Activated naive CD8-positive, alpha-beta T cell (primary cell): ENCODE measurements at regions not wholly inside any gene's neighbourhood (a gene's known extent, or its start where the extent isn't known, plus 50 kb on each side); places are given as distances from the start of the nearest gene placed in this dataset.

Experiments
- H3K27ac Mint-ChIP-seq: one replicate; pipeline ENCODE4 v1.8.0; 2021; ENCODE audit warnings: mixed read lengths
- H3K27me3 Mint-ChIP-seq: one replicate; pipeline ENCODE4 v1.8.0; 2021; ENCODE audit warnings: mixed read lengths
- H3K36me3 Mint-ChIP-seq: one replicate; pipeline ENCODE4 v1.8.0; 2021; ENCODE audit warnings: mixed read lengths
- H3K4me1 Mint-ChIP-seq: one replicate; pipeline ENCODE4 v1.8.0; 2021; ENCODE audit warnings: low read depth, mixed read lengths
- H3K4me3 Mint-ChIP-seq: one replicate; pipeline ENCODE4 v1.8.0; 2021; ENCODE audit warnings: mild to moderate bottlenecking, mixed read lengths
- H3K9me3 Mint-ChIP-seq: one replicate; pipeline ENCODE4 v1.8.0; 2021; ENCODE audit warnings: low read depth, mixed read lengths

DNA sequence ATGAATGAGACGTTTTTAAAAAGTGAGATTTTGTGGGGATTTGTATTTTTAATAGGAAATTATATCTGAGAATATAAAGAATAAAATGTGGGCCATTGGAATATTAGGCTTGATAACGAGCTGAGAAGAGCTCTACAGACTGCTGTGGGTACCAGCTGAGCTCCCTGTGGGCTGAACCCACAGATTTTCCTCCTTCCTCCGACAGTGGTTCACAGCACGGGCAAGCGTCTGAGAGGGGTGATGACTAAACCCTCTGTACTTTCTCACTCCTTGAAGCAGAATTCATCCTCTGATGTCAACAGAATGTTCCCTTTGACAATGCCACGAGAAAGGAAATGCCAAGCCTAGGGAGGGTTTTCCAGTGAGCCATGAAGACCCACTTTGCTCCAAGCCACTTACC lies 102.7 kb upstream of the AJAP1 start:
- H3K36me3 Mint-ChIP-seq = no peaks in the 10 kb centered on the region
- no peak overlapping the region for H3K27ac Mint-ChIP-seq

DNA sequence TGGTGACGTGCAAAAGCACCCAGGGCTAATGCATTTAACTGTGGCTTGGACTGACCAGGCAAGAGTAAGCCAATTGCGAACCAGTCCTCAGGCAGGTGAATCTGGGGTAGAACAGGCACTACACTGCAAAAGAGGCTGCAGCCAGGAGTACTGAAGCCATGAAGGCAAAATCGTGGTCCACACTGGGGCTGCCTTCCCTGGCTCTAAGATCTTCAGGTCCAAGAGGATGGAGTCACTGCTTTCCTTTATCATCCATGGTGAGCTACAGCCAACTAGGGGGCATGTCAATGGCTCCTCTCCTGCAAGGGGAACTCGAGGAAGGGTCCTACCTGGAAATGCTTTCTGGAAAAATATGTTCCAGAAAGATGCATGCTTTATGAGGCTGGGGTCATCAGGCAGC lies 100.6 kb upstream of the AJAP1 start:
- H3K36me3 Mint-ChIP-seq = no peaks in the 10 kb centered on the region
- no peaks in the 10 kb centered on the region for H3K4me1 Mint-ChIP-seq
- H3K4me3 Mint-ChIP-seq = no peak overlapping the region
- no peaks in the 10 kb centered on the region for H3K9me3 Mint-ChIP-seq
- H3K27ac Mint-ChIP-seq = no peak overlapping the region
- H3K27me3 Mint-ChIP-seq = peaks cover 9% of the 10 kb centered on the region

More for the DNA sequence above, 102.7 kb upstream of the AJAP1 start:
- Mint-ChIP-seq H3K4me3 (no peak overlapping the region), H3K4me1 (no peaks in the 10 kb centered on the region), H3K9me3 (no peaks in the 10 kb centered on the region), H3K27me3 (peaks cover 9% of the 10 kb centered on the region)

DNA sequence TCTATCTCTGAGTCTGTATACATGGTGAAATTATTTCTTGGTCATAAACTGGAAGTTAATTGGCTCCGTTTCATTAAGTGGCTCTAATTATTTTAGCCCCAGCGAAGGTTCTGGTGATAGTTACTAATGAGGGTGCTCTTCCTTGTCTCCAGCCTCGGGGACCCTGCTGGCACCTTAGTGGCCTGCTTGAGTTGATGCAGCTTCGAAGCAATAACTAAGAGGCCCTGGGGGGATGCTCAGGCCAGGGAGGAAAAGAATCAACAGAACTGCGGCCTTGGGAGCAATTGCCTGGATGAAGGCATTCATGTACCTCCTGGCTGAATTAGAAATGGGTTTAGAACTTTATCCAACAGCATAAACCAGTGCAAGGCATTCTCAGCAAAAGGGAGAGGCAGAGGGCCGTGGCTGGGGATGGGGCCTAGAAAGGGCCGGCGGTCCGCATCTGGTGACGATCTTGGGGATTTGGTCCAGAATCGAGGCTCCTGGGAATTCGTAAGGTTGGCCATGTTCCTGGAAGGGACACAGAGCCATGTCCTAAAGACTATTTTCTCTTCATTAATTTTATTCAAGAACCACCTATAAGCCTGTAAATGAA lies 100.0 kb upstream of the AJAP1 start:
- no peaks in the 10 kb centered on the region for H3K4me1 Mint-ChIP-seq
- no peaks in the 10 kb centered on the region for H3K9me3 Mint-ChIP-seq
- no peak overlapping the region for H3K4me3 Mint-ChIP-seq
- no peak overlapping the region for H3K27ac Mint-ChIP-seq
- H3K27me3 Mint-ChIP-seq = peaks cover 9% of the 10 kb centered on the region
- H3K36me3 Mint-ChIP-seq = no peaks in the 10 kb centered on the region

DNA sequence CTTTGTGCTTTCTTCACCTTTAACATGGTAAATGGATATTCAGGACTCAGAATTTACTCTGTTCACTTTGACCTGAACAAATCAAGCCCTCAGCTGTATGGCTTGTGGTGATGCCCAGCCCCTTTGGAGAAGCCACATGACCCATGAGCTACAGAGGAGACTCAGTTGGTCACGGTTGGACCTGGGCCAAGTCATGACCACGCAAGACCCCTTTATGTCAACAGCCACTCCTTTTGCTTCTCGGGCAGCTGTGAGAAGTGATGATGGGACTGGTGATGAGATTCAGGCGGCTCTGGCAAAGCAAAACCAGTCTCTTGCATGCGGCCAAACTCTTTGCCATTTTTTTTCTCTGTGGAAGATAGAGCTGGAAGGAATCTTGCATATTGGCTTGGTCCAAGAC lies 96.5 kb upstream of the AJAP1 start:
- no peak overlapping the region for H3K4me3 Mint-ChIP-seq
- H3K4me1 Mint-ChIP-seq = no peaks in the 10 kb centered on the region
- H3K36me3 Mint-ChIP-seq = no peaks in the 10 kb centered on the region
- no peaks in the 10 kb centered on the region for H3K9me3 Mint-ChIP-seq
- H3K27ac Mint-ChIP-seq = no peak overlapping the region
- H3K27me3 Mint-ChIP-seq = peaks cover 17% of the 10 kb centered on the region

DNA sequence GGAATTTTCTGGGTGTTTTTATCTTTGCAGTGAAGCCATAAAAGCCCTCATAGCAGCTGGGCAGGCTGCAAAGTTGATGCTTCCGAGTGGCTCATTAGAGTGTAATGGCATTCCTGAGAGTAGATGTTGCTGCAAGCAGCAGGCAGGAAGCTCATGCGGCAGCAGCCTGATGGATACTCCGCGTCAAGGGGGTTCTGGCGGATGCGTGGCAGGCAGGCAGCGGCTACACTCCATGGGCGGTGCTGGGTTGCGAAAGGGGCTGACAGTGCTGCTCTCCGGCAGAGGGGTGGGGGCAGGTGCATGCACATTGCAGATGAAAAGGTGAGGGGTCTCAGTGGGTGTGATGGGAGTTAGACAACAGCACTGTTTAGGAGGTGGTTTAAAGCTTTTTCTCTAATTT lies 93.2 kb upstream of the AJAP1 start:
- no peak overlapping the region for H3K4me3 Mint-ChIP-seq
- H3K27me3 Mint-ChIP-seq = peaks cover 15% of the 10 kb centered on the region
- H3K4me1 Mint-ChIP-seq = no peaks in the 10 kb centered on the region
- no peaks in the 10 kb centered on the region for H3K9me3 Mint-ChIP-seq
- no peak overlapping the region for H3K27ac Mint-ChIP-seq
- no peaks in the 10 kb centered on the region for H3K36me3 Mint-ChIP-seq

DNA sequence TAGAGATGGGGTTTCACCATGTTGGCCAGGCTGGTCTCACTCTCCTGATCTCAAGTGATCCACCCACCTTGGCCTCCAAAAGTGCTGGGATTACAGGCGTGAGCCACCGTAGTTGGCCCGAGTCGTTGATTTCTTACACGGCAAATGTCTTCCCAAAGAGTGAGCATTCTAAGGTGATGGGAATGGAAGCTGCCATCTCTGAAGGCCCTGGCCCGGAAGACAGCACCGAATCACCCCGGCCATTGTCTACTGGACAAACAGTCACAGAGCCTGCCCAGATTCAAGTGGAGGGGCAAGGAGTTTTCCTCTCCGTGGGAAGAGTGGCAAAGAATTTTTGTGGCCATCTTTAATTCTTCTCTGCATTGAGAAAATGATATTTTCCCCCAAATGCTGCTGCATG lies 92.1 kb upstream of the AJAP1 start:
- Mint-ChIP-seq H3K9me3 (no peaks in the 10 kb centered on the region), H3K27ac (no peak overlapping the region), H3K36me3 (no peaks in the 10 kb centered on the region), H3K27me3 (peaks cover 22% of the 10 kb centered on the region), H3K4me3 (no peak overlapping the region), H3K4me1 (no peaks in the 10 kb centered on the region)

- H3K4me3 Mint-ChIP-seq = no peak overlapping the region
- H3K27me3 Mint-ChIP-seq = peaks cover 24% of the 10 kb centered on the region
These were observed 90.8 kb upstream of the AJAP1 start for GRCh38 chr1:4563586-4563985.

GRCh38 chr1:4564051-4564450 lies 90.4 kb upstream of the AJAP1 start:
- no peak overlapping the region for H3K27ac Mint-ChIP-seq
- no peaks in the 10 kb centered on the region for H3K4me1 Mint-ChIP-seq
- H3K9me3 Mint-ChIP-seq = no peaks in the 10 kb centered on the region
- no peak overlapping the region for H3K4me3 Mint-ChIP-seq
- H3K27me3 Mint-ChIP-seq = peaks cover 24% of the 10 kb centered on the region
- no peaks in the 10 kb centered on the region for H3K36me3 Mint-ChIP-seq

More at GRCh38 chr1:4563586-4563985, 90.8 kb upstream of the AJAP1 start:
- no peaks in the 10 kb centered on the region for H3K36me3 Mint-ChIP-seq
- no peaks in the 10 kb centered on the region for H3K9me3 Mint-ChIP-seq
- no peak overlapping the region for H3K27ac Mint-ChIP-seq
- H3K4me1 Mint-ChIP-seq = no peaks in the 10 kb centered on the region

GRCh38 chr1:4565166-4565565 lies 89.2 kb upstream of the AJAP1 start:
- no peaks in the 10 kb centered on the region for H3K9me3 Mint-ChIP-seq
- no peaks in the 10 kb centered on the region for H3K36me3 Mint-ChIP-seq
- H3K27me3 Mint-ChIP-seq = peaks cover 21% of the 10 kb centered on the region
- no peak overlapping the region for H3K4me3 Mint-ChIP-seq
- no peaks in the 10 kb centered on the region for H3K4me1 Mint-ChIP-seq
- no peak overlapping the region for H3K27ac Mint-ChIP-seq

GRCh38 chr1:4565801-4566449 lies 88.5 kb upstream of the AJAP1 start:
- H3K27me3 Mint-ChIP-seq = peaks cover 22% of the 10 kb centered on the region
- no peaks in the 10 kb centered on the region for H3K9me3 Mint-ChIP-seq
- H3K27ac Mint-ChIP-seq = no peak overlapping the region

GRCh38 chr1:4571263-4571662 lies 83.1 kb upstream of the AJAP1 start:
- H3K4me3 Mint-ChIP-seq = no peak overlapping the region
- no peak overlapping the region for H3K27ac Mint-ChIP-seq
- no peaks in the 10 kb centered on the region for H3K36me3 Mint-ChIP-seq
- peaks cover 12% of the 10 kb centered on the region for H3K27me3 Mint-ChIP-seq
- no peaks in the 10 kb centered on the region for H3K4me1 Mint-ChIP-seq
- no peaks in the 10 kb centered on the region for H3K9me3 Mint-ChIP-seq

More at GRCh38 chr1:4565801-4566449, 88.5 kb upstream of the AJAP1 start:
- no peaks in the 10 kb centered on the region for H3K36me3 Mint-ChIP-seq
- no peaks in the 10 kb centered on the region for H3K4me1 Mint-ChIP-seq
- no peak overlapping the region for H3K4me3 Mint-ChIP-seq

DNA sequence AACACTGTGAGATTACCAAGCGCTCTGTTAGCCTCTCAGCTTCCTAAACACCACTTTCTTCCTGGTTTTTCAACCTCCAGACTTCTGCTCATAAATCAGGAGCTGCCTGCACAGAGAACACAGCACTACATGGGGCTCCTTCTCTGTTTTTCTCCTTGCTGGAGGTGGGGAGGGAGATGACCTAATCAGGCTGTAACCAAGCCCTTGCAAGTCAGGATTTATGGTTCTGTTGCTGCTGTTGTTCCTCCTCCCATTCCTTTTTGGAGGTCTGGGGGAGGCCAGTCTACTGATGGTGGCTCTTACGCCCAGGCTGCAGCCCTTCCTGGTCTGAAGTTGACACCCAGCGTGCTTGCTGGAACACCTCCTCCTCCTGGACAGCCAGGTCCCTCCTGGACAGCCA lies 80.9 kb upstream of the AJAP1 start:
- H3K4me3 Mint-ChIP-seq = no peak overlapping the region
- H3K36me3 Mint-ChIP-seq = no peaks in the 10 kb centered on the region
- peaks cover 5% of the 10 kb centered on the region for H3K27me3 Mint-ChIP-seq
- H3K4me1 Mint-ChIP-seq = no peaks in the 10 kb centered on the region
- no peak overlapping the region for H3K27ac Mint-ChIP-seq
- H3K9me3 Mint-ChIP-seq = no peaks in the 10 kb centered on the region

GRCh38 chr1:4581807-4582206 lies 72.6 kb upstream of the AJAP1 start:
- Mint-ChIP-seq H3K27me3 (peaks cover 40% of the 10 kb centered on the region), H3K4me3 (no peak overlapping the region), H3K9me3 (no peaks in the 10 kb centered on the region), H3K36me3 (no peaks in the 10 kb centered on the region), H3K4me1 (no peaks in the 10 kb centered on the region), H3K27ac (no peak overlapping the region)

- no peaks in the 10 kb centered on the region for H3K9me3 Mint-ChIP-seq
- H3K4me3 Mint-ChIP-seq = no peak overlapping the region
- H3K27ac Mint-ChIP-seq = no peak overlapping the region
- peaks cover 37% of the 10 kb centered on the region for H3K27me3 Mint-ChIP-seq
- H3K36me3 Mint-ChIP-seq = no peaks in the 10 kb centered on the region
- H3K4me1 Mint-ChIP-seq = no peaks in the 10 kb centered on the region
These were observed 70.0 kb upstream of the AJAP1 start for GRCh38 chr1:4584449-4584848.

- Mint-ChIP-seq H3K4me3 (no peak overlapping the region), H3K27ac (no peak overlapping the region), H3K4me1 (no peaks in the 10 kb centered on the region), H3K9me3 (no peaks in the 10 kb centered on the region), H3K27me3 (peaks cover 32% of the 10 kb centered on the region), H3K36me3 (no peaks in the 10 kb centered on the region)
These were observed 69.2 kb upstream of the AJAP1 start for GRCh38 chr1:4585216-4585615.

GRCh38 chr1:4585705-4586104 lies 68.7 kb upstream of the AJAP1 start:
- no peak overlapping the region for H3K4me3 Mint-ChIP-seq
- no peaks in the 10 kb centered on the region for H3K36me3 Mint-ChIP-seq
- H3K4me1 Mint-ChIP-seq = no peaks in the 10 kb centered on the region
- no peak overlapping the region for H3K27ac Mint-ChIP-seq
- no peaks in the 10 kb centered on the region for H3K9me3 Mint-ChIP-seq
- peaks cover 32% of the 10 kb centered on the region for H3K27me3 Mint-ChIP-seq
